Stomach (tissue), 8 donors: ENCODE measurements at regions not wholly inside any gene's neighbourhood (a gene's known extent, or its start where the extent isn't known, plus 50 kb on each side); places are given as distances from the start of the nearest gene placed in this dataset.

Experiments
- DNase-seq, 2 donors: peaks; one replicate each; pipeline versions ENCODE4 v3.0.0 to v3.0.0-alpha.2; 2013 to 2019
- H3K27ac ChIP-seq, 5 donors: fragments of 200-600 bp in 4 of 5; sonication (generic) in 4 of 5; one replicate each; pipeline ENCODE4 v1.5.1; 2013 to 2019; ENCODE audit warnings: mild to moderate bottlenecking in 1 of 5, moderate library complexity in 1 of 5
- H3K27me3 ChIP-seq, 3 donors: fragments of 200-600 bp; sonication (generic); one replicate each; pipeline ENCODE4 v1.5.1; 2017 to 2019; ENCODE audit warnings: mixed run types in 1 of 3
- H3K36me3 ChIP-seq, 4 donors: fragments of 200-600 bp; sonication (generic); 1 replicate in 3 of 4; 2 replicates in 1 of 4; pipeline ENCODE4 v1.5.1; 2016 to 2019
- H3K4me1 ChIP-seq, 4 donors: fragments of 200-600 bp; sonication (generic); one replicate each; pipeline ENCODE4 v1.5.1; 2016 to 2019
- H3K4me3 ChIP-seq, 4 donors: fragments of 200-600 bp; sonication (generic) in 3 of 4; one replicate each; pipeline ENCODE4 v1.5.1; 2016 to 2019; ENCODE audit warnings: mild to moderate bottlenecking in 1 of 4
- H3K9me3 ChIP-seq, 4 donors: fragments of 200-600 bp; sonication (generic); one replicate each; pipeline ENCODE4 v1.5.1; 2016 to 2019
- EP300 ChIP-seq: sonication (generic); formaldehyde crosslinking; IDR thresholded peaks from one replicate; pipeline ENCODE4 v1.6.1; 2017; ENCODE audit warnings: antibody characterized with exemption
- POLR2A ChIP-seq, 4 donors: fragments of 450-650 bp; IDR thresholded peaks; one replicate each; pipeline ENCODE4 v1.6.1; 2016; ENCODE audit warnings: antibody characterized with exemption in 4 of 4, control low read depth in 2 of 4, mild to moderate bottlenecking in 1 of 4, moderate library complexity in 1 of 4
- POLR2AphosphoS5 ChIP-seq, 3 donors: sonication (generic); formaldehyde crosslinking; IDR thresholded peaks; one replicate each; pipeline ENCODE4 v1.6.1; 2016; ENCODE audit warnings: antibody characterized with exemption in 3 of 3
- WGBS, 5 donors: extraction: QIAGEN DNeasy Blood & Tissue Kit in 3 of 5; methylation state at CpG; one replicate each; pipeline versions ENCODE4 v1.1.5 to v1.1.7; 2013 to 2018; 5-methylcytosine and 5-hydroxymethylcytosine counted together
- intact Hi-C: fragments of 100-400 bp; cut with DNase I; formaldehyde crosslinking; loops from one replicate; pipeline ENCODE4 v1.15.1; 2023; ENCODE audit warnings: low total_unique reads
- TF ChIP-seq, protein P1 (sequence below), 7 experiments: fragments of 450-650 bp in 4 of 7; fragments of 200-600 bp in 3 of 7; sonication (generic) in 3 of 7; IDR thresholded peaks; one replicate each; pipeline ENCODE4 v1.5.1; 2016 to 2019; ENCODE audit warnings: antibody characterized with exemption in 7 of 7, control low read depth in 2 of 7, mild to moderate bottlenecking in 1 of 7
- donor health status: healthy with polysubstance abuse.
- donor health status: Bipolar disorder and iron deficiency.
- donor health status: healthy.

DNA sequence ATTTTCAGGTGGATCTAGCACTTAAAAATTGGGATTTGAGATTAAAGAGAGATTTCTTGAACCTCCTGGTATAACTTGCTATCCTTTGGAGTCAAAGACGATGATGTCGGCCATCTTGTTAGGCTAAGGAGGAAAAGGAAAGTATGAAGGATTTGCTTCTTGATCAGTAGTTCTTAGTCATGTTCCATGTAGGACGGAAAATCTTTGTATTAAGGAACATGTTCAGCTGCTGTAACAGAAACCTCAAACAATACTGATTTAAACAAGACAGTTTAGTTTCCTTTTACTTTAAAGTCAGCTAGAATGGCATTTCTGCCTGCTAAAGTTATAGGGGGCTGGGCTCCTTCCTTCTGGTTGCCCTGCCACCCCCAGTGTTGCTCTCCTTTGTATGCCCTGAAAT, 56.4 kb upstream of the MGAT5 start:
- Histone ChIP-seq H3K27ac (peak overlapping the region in 2 of 5 donors; percentile 29 to 66), H3K4me3 (no peak overlapping the region), H3K9me3 (no peaks in the 10 kb centered on the region), H3K36me3 (no peaks in the 10 kb centered on the region), H3K4me1 (peaks cover 4 to 63% (median 45%) of the 10 kb centered on the region in 4 donors), H3K27me3 (no peaks in the 10 kb centered on the region)
- intact Hi-C loops = no loop called here
- DNase-seq = no peak
- WGBS, 5 donors = 79 to 93% (median 86%) methylated on average over 3 of the region's 3 CpGs
- TF ChIP-seq, protein P1, sequence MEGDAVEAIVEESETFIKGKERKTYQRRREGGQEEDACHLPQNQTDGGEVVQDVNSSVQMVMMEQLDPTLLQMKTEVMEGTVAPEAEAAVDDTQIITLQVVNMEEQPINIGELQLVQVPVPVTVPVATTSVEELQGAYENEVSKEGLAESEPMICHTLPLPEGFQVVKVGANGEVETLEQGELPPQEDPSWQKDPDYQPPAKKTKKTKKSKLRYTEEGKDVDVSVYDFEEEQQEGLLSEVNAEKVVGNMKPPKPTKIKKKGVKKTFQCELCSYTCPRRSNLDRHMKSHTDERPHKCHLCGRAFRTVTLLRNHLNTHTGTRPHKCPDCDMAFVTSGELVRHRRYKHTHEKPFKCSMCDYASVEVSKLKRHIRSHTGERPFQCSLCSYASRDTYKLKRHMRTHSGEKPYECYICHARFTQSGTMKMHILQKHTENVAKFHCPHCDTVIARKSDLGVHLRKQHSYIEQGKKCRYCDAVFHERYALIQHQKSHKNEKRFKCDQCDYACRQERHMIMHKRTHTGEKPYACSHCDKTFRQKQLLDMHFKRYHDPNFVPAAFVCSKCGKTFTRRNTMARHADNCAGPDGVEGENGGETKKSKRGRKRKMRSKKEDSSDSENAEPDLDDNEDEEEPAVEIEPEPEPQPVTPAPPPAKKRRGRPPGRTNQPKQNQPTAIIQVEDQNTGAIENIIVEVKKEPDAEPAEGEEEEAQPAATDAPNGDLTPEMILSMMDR (IDR thresholded peaks at IDR 0.05) = no peak
- TF ChIP-seq EP300 = no peak
- TF ChIP-seq POLR2A (IDR thresholded peaks at IDR 0.05) = no peak
- TF ChIP-seq POLR2AphosphoS5 (IDR thresholded peaks at IDR 0.05) = no peak

DNA sequence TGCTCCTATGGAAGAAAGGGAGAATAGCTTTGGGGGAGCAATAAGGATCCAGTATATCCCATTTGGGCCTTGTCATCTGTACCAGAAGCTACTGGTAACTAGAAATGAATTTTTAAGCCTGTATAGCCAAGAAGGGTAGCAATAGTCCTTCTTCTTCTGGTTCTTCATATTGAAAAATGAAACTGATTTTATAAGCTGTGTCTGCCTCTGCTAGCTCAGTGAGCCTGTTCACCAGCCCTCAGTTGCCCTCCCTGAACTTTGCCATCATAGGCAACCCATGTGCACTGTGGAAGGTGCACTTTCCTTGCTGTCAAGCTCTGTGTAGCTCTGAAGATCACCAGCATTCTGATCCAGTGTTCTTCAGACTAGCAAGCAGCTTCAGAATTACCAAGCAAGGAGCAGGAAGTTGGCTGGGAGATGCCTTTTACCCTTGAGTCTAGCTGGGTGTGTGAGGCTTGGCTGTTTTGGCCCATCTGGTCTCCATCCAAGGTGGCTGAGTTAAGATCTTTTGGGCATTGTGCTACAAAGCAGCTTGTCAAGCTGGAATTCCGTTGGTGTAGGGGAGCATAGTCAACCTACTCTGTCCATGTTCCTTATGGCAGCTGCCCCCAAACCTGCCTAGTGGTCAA, 55.8 kb upstream of the MGAT5 start:
- peak in 1 of 2 donors; percentile 41 for DNase-seq
- no peaks in the 10 kb centered on the region for H3K9me3 ChIP-seq
- no peak overlapping the region for H3K4me3 ChIP-seq
- peak in 1 of 3 donors; percentile 38 for TF ChIP-seq POLR2AphosphoS5 (IDR thresholded peaks at IDR 0.05)
- no peak for TF ChIP-seq POLR2A (IDR thresholded peaks at IDR 0.05)
- H3K27ac ChIP-seq = peak overlapping the region in 4 of 5 donors; percentile 25 to 66 (median 35)
- H3K27me3 ChIP-seq = no peaks in the 10 kb centered on the region
- WGBS, 5 donors = 22 to 73% (median 44%) methylated on average over 1 of the region's 1 CpG
- no peaks in the 10 kb centered on the region for H3K36me3 ChIP-seq
- intact Hi-C loops = no loop called here
- H3K4me1 ChIP-seq = peaks cover 4 to 66% (median 48%) of the 10 kb centered on the region in 4 donors

DNA sequence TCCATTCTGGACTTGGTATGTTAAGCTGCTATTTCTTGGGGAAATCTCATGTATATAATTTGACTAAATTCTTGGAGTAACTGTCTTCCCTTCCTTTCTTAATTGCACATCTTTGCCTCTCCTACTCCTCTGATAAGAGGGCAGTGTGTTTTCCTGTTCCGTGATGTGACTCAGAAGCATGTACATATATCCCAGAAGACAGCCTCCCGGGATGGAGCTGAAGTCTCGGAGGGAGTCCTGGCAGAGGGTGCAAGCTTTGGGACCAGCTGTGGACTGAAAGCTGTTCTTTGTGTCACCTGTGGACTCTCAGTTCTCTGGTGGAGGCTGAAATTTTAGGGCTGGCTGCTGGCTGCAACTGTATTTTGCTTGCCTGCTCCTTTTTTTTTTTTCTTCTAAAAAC, 54.7 kb upstream of the MGAT5 start:
- H3K9me3 ChIP-seq = no peaks in the 10 kb centered on the region
- H3K4me3 ChIP-seq = no peak overlapping the region
- peaks cover 4 to 58% (median 44%) of the 10 kb centered on the region in 4 donors for H3K4me1 ChIP-seq
- H3K36me3 ChIP-seq = no peaks in the 10 kb centered on the region
- H3K27me3 ChIP-seq = no peaks in the 10 kb centered on the region
- TF ChIP-seq, protein P1 (IDR thresholded peaks at IDR 0.05) = no peak
- TF ChIP-seq POLR2AphosphoS5 (IDR thresholded peaks at IDR 0.05) (no peak), POLR2A (IDR thresholded peaks at IDR 0.05) (no peak), EP300 (no peak)
- peak overlapping the region in 1 of 5 donors; percentile 11 for H3K27ac ChIP-seq
- intact Hi-C loops = no loop called here
- WGBS, 5 donors = 66 to 79% (median 67%) methylated on average over 3 of the region's 3 CpGs
- no peak for DNase-seq

DNA sequence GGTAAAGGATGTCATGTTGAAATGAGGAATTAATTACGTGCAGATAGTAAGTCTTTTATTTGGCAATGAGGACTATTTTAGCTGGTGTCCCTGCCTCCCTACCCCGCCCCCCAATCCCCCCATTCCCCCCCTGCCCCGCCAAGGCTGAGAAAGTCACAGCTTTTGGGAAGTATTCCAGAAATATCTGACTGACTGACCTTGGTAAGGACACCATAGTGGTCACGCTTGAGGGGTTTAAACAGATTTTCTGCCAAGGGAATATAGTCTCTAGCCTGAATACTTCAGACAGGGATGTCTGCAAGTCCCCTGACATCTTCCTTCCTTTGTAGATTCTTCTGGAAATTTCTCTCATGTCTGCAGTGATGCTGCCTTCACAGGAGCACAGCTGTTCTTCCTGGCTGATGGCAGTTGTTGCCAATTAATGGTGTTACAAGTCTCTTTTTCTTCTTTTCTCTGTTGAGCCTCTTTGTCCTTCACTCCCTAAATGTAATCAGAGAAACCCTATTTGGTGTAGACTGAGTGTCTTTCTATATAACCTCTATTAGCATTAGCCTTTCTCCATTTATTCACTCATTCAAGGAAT, 53.7 kb upstream of the MGAT5 start:
- peaks cover 4 to 54% (median 40%) of the 10 kb centered on the region in 4 donors for H3K4me1 ChIP-seq
- intact Hi-C loops = no loop called here
- WGBS, 5 donors = 71 to 80% (median 76%) methylated on average over 4 of the region's 4 CpGs
- H3K27me3 ChIP-seq = no peaks in the 10 kb centered on the region
- no peaks in the 10 kb centered on the region for H3K36me3 ChIP-seq
- no peak overlapping the region for H3K4me3 ChIP-seq
- no peak overlapping the region for H3K27ac ChIP-seq
- no peaks in the 10 kb centered on the region for H3K9me3 ChIP-seq
- TF ChIP-seq, protein P1 (IDR thresholded peaks at IDR 0.05) = no peak
- TF ChIP-seq POLR2A (IDR thresholded peaks at IDR 0.05) (no peak), EP300 (no peak), POLR2AphosphoS5 (IDR thresholded peaks at IDR 0.05) (no peak)
- no peak for DNase-seq

DNA sequence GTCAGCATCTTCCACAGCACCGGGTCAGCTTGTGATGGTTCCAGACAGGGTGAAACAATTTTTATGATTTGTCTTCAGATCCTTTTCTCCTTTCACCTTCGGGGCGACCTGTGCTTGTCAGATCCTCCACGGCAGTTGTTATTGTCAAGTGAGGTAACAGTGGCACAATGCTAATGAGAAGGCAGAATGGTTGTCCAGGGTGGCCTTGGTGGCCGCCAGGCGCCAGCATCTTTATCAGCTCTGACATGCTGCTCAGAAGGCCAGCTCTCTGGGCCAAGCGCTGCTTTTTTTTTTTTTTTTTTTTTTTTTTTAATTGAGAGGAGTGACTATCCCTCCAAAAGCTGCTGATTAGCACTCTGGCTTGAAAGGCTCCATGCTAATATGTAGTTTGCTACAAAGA, 52.3 kb upstream of the MGAT5 start:
- TF ChIP-seq, protein P1 (IDR thresholded peaks at IDR 0.05) = no peak
- TF ChIP-seq POLR2A (IDR thresholded peaks at IDR 0.05) (no peak), EP300 (no peak), POLR2AphosphoS5 (IDR thresholded peaks at IDR 0.05) (no peak)

More for the DNA sequence above, 52.3 kb upstream of the MGAT5 start:
- H3K4me1 ChIP-seq = peaks cover 9 to 66% (median 53%) of the 10 kb centered on the region in 4 donors
- H3K36me3 ChIP-seq = no peaks in the 10 kb centered on the region
- no peak overlapping the region for H3K27ac ChIP-seq
- DNase-seq = no peak
- H3K4me3 ChIP-seq = no peak overlapping the region
- 66 to 84% (median 81%) methylated on average over 7 of the region's 7 CpGs for WGBS, 5 donors
- H3K9me3 ChIP-seq = no peaks in the 10 kb centered on the region
- intact Hi-C loops = no loop called here
- no peaks in the 10 kb centered on the region for H3K27me3 ChIP-seq
